GM18505 (cell line): ENCODE measurements at regions not wholly inside any gene's neighbourhood (a gene's known extent, or its start where the extent isn't known, plus 50 kb on each side); places are given as distances from the start of the nearest gene placed in this dataset.
"Not testable (repeated sequence)": the region's sequence is repeated elsewhere in the genome, so short reads cannot be mapped to it uniquely, and the experiment has no call there.

Experiments used
- ATAC-seq: cut with Tn5 transposase; IDR thresholded peaks from one replicate; pipeline ENCODE4 v1.9.1; 2021; ENCODE audit not compliant: unreplicated experiment
- POLR2A ChIP-seq: IDR thresholded peaks from 4 replicates; pipeline ENCODE4 v1.6.1; 2011; ENCODE audit warnings: borderline replicate concordance; ENCODE audit not compliant: insufficient read depth, insufficient read length; ENCODE audit errors: extremely low read depth

GRCh38 chr11:93063086-93063485 is 93.6 kb downstream of the MTNR1B start:
- TF ChIP-seq POLR2A, result no peak
- ATAC-seq, result no peak

- not testable (repeated sequence) for ATAC-seq
Measured at GRCh38 chr11:93065074-93065674, 95.7 kb downstream of the MTNR1B start.

- ATAC-seq, result no peak
- no peak for TF ChIP-seq POLR2A
Measured at GRCh38 chr11:93067881-93068390, 98.5 kb downstream of the MTNR1B start.

GRCh38 chr11:93072229-93072914 is 102.9 kb downstream of the MTNR1B start:
- no peak for ATAC-seq
- no peak for TF ChIP-seq POLR2A

GRCh38 chr11:93073026-93073425 is 103.6 kb downstream of the MTNR1B start:
- no peak for ATAC-seq
- TF ChIP-seq POLR2A, result no peak

GRCh38 chr11:93073508-93074280 is 104.2 kb downstream of the MTNR1B start:
- no peak for ATAC-seq

GRCh38 chr11:93074352-93074751 is 104.9 kb downstream of the MTNR1B start:
- TF ChIP-seq POLR2A, result no peak
- no peak for ATAC-seq

More at GRCh38 chr11:93073508-93074280, 104.2 kb downstream of the MTNR1B start:
- TF ChIP-seq POLR2A, result no peak

GRCh38 chr11:93075782-93076181 is 106.3 kb downstream of the MTNR1B start:
- TF ChIP-seq POLR2A, result no peak
- no peak for ATAC-seq

GRCh38 chr11:93080146-93080759 is 110.8 kb downstream of the MTNR1B start:
- TF ChIP-seq POLR2A, result no peak
- ATAC-seq, result no peak

- TF ChIP-seq POLR2A, result no peak
- no peak for ATAC-seq
Measured at GRCh38 chr11:93081694-93082093, 112.2 kb downstream of the MTNR1B start.

GRCh38 chr11:93082900-93083299 is 113.4 kb downstream of the MTNR1B start:
- ATAC-seq, result no peak
- no peak for TF ChIP-seq POLR2A

GRCh38 chr11:93084727-93085505 is 112.9 kb downstream of the SLC36A4 start:
- no peak for TF ChIP-seq POLR2A
- ATAC-seq, result no peak
